NCI-H2107 (cell line): ENCODE measurements at regions not wholly inside any gene's neighbourhood (a gene's known extent, or its start where the extent isn't known, plus 50 kb on each side); places are given as distances from the start of the nearest gene placed in this dataset.
"Not testable (repeated sequence)": the region's sequence is repeated elsewhere in the genome, so short reads cannot be mapped to it uniquely, and the experiment has no call there.

Source experiments
- DNase-seq: peaks from one replicate; lab custom pipeline; 2025; lab: John Stamatoyannopoulos, UW

GRCh38 chr13:97875218-97875617, 78.3 kb upstream of the IPO5 start:
- no peak for DNase-seq

DNA sequence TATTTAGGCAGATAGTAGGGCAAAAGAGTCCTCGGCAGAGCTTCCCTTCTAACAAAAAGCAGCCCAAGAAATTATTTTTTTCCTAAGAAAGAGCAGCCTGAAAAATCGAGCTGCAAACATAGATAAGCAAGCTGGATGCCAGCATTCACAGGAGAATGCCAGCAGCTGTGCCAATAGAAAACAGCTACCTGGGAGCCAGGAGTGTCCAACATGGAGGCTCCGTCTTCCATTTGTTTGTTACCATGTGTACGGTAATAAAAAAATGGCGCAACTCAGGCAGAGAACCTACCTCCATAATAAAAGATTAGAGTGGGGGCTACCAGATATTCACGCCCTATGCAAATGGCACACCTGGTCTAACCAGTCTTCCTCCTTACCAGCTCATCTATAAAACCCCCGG, 77.6 kb upstream of the IPO5 start:
- DNase-seq = no peak

GRCh38 chr13:97878431-97879375, 74.8 kb upstream of the IPO5 start:
- no peak for DNase-seq

DNA sequence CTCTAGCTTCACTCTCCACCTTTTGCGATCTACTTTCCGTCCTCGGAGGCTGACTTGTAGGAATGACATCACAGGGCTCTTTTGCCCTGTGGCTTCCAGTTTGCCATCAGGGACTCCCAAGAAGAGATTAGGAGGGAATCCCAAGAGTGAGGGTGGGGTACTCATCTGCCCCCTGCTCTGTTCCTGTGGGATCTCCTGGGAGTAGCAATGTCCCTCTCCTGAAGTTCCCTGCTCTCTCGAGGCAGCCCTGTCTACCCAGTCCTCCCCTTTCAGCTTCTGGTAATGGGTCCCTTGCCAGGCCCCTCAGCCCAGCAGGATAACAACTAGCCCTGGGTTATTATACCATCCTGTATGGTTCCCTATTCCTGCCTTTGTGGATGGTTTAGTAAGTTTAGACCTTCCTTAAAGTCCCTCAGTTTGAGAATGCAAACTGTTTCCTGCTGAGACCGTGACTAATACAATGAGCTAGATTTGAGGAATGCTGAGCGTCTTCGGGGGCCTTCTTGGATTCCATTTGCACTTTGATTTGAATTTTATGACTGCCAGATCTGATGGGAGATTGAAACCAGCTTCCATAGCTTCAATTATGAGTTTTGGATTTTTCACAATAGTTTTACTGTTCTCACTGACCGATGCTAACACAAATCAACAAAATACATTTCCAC, 73.7 kb upstream of the IPO5 start:
- no peak for DNase-seq

GRCh38 chr13:97880311-97880675, 73.2 kb upstream of the IPO5 start:
- no peak for DNase-seq

DNA sequence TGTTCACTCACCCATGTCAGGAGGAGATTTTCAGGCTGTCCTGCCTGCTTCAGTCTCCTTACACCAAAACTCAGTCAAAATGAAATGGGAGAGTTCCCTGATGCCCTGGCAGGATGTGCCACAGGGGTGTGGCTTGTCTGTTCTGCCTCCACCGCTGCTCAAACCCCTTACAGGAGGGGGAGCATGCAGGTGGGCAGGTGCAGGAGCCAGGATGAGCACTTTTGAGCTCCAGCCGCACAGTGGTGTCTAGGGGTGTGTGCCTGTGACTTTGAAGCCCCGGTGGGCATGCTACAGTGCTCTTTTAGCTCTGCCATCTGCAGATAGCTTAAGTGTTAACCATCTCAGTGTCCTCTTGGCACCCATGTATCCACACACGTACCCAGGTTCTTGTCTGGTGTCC, 71.9 kb upstream of the IPO5 start:
- no peak for DNase-seq

DNA sequence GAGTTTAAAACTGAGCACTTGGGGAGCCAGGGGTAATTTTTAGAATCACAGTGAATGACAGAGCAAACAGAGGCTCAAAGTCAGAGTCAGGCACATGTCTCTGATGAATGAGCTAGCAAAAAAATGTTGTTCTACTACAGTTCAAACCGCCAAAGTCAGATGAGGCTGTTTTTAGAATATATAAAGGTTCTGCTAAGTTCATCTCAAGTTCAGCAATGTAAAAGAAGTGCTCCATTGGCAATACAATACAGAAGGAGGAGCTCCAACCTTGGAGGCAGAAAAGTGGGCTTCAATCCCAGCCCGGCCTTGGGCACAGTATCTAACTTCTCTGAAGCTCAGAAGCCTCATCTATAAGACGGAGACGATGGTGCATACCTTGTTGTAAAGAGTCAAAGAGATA, 70.1 kb upstream of the IPO5 start:
- DNase-seq = no peak

- no peak for DNase-seq
Observed at GRCh38 chr13:97884707-97885468, 68.6 kb upstream of the IPO5 start.

- no peak for DNase-seq
Observed at GRCh38 chr13:97885641-97886040, 67.8 kb upstream of the IPO5 start.

DNA sequence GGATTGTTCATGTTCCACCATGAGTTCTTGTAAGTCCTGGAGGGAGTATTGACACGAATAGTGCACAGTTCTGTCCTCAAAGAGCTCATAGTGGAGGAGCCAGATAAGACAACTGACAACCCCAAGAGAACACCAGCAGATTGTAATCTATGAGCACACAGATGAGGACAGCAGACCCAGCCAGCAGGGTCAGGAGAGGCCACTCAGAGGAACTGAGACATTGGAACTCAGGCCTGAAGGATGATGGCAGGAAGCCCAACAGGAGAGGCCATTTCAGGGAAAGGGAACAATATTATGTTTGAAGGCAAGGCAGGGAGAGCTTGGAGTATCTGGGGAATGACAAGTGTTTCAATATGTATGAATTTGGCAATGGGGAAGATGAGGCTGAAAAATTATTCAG, 63.7 kb upstream of the IPO5 start:
- no peak for DNase-seq

DNA sequence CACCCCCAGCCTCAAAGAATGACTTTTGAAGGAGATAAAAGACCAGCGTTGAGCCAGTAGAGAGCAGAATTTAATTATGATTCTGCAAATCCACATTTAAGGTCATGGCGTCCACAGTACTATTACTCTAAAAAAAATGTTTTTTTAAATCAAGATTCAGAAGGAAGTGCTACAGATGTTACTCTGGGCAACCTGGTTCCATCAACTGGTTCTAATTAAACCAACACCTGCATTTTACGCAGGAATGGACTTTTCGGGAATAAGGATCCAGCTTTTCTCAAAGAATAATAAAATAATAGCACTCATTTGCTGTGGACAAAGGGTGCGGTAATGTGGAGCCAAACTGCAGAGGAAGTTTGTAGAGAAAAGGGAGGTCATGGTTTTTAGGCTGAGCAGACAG, 62.9 kb upstream of the IPO5 start:
- no peak for DNase-seq

DNA sequence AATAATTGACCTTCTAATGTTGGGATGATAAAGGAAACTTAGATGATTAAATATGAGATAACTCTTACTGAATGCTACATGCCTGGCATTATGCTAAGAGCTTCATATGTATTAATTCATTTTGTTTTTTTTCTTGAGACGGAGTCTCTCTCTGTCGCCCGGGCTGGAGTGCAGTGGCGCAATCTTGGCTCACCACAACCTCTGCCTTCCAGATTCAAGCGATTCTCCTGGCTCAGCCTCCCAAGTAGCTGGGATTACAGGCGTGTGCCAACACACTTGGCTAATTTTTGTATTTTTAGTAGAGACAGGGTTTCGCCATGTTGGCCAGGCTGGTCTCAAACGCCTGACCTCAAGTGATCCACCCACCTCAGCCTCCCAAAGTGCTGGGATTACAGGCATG, 61.5 kb upstream of the IPO5 start:
- not testable (repeated sequence) for DNase-seq

DNA sequence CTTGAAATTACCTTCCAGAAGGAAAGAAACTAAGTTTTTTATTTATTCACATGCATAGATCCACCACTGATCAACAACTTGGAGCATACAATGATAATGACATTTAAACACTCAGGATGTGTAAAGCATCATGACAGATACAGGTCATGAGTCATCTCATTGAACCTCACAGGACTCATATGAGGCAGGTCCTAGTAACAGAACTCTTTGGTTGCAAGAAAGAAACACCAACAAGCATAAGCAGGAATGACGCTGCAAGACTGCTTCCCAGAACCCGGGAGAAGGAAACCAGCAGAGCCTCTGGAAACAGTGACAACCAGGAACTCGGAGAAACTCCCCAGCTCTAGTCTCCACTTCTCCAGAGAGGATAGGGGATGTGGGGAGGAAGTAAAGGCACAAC, 60.8 kb upstream of the IPO5 start:
- no peak for DNase-seq

GRCh38 chr13:97895383-97895782, 58.1 kb upstream of the IPO5 start:
- no peak for DNase-seq

GRCh38 chr13:97896446-97896845, 57.0 kb upstream of the IPO5 start:
- DNase-seq = no peak

- DNase-seq = no peak
Observed at GRCh38 chr13:97901716-97902115, 51.8 kb upstream of the IPO5 start.
